HepG2 (cell line): ENCODE measurements at regions not wholly inside any gene's neighbourhood (a gene's known extent, or its start where the extent isn't known, plus 50 kb on each side); places are given as distances from the start of the nearest gene placed in this dataset.

Experiments
- GFI1 ChIP-seq: sonication (generic); formaldehyde crosslinking; IDR thresholded peaks from 2 replicates; pipeline ENCODE4 v1.5.0; 2020; ENCODE audit warnings: missing genetic modification reagents, mild to moderate bottlenecking, borderline replicate concordance
- WIZ ChIP-seq: sonication (generic); formaldehyde crosslinking; IDR thresholded peaks from 2 replicates; pipeline ENCODE4 v1.5.1; 2020; ENCODE audit warnings: mild to moderate bottlenecking, missing genetic modification reagents
- TF ChIP-seq, protein P1 (sequence below): sonication (generic); formaldehyde crosslinking; IDR thresholded peaks from 2 replicates; pipeline ENCODE4 v1.4.0; 2020; ENCODE audit warnings: missing genetic modification reagents, borderline replicate concordance
- TF ChIP-seq, protein P2 (sequence below): IDR thresholded peaks from 2 replicates; pipeline ENCODE4 v1.6.1; 2016; ENCODE audit warnings: missing genetic modification reagents, missing compliant biosample characterization
- TF ChIP-seq, protein P3 (sequence below): sonication (generic); formaldehyde crosslinking; IDR thresholded peaks from 2 replicates; pipeline ENCODE4 v1.8.1; 2022; ENCODE audit warnings: low read depth, mild to moderate bottlenecking, missing genetic modification reagents
- TF ChIP-seq, protein P4 (sequence below): sonication (generic); formaldehyde crosslinking; IDR thresholded peaks from 2 replicates; pipeline ENCODE4 v1.5.1; 2020; ENCODE audit warnings: missing genetic modification reagents, mild to moderate bottlenecking, borderline replicate concordance
- TF ChIP-seq, protein P5 (sequence below): sonication (generic); formaldehyde crosslinking; IDR thresholded peaks from 2 replicates; pipeline ENCODE4 v1.8.0; 2023; ENCODE audit warnings: mild to moderate bottlenecking, missing genetic modification reagents

DNA sequence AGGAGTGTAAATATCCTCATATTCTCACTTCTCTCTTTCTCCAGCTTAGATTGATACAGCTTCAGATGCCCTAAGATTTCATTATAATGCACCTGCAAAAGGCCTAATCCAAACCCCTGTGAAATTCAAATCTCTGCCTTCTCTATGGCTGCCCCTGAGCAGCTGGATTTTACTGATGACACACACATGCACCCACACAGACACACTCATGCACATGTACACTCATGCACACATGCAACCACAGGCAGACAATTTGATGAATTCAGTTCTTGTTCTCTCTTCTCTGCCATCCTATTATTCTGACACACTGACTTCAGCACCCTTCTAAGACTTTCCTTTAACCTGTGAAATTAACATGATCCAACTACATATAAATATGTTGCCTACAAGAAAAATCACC, 563.2 kb downstream of the RNF144A start (continued):
- TF ChIP-seq, protein P1, sequence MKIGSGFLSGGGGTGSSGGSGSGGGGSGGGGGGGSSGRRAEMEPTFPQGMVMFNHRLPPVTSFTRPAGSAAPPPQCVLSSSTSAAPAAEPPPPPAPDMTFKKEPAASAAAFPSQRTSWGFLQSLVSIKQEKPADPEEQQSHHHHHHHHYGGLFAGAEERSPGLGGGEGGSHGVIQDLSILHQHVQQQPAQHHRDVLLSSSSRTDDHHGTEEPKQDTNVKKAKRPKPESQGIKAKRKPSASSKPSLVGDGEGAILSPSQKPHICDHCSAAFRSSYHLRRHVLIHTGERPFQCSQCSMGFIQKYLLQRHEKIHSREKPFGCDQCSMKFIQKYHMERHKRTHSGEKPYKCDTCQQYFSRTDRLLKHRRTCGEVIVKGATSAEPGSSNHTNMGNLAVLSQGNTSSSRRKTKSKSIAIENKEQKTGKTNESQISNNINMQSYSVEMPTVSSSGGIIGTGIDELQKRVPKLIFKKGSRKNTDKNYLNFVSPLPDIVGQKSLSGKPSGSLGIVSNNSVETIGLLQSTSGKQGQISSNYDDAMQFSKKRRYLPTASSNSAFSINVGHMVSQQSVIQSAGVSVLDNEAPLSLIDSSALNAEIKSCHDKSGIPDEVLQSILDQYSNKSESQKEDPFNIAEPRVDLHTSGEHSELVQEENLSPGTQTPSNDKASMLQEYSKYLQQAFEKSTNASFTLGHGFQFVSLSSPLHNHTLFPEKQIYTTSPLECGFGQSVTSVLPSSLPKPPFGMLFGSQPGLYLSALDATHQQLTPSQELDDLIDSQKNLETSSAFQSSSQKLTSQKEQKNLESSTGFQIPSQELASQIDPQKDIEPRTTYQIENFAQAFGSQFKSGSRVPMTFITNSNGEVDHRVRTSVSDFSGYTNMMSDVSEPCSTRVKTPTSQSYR, result no peak
- TF ChIP-seq, protein P2, sequence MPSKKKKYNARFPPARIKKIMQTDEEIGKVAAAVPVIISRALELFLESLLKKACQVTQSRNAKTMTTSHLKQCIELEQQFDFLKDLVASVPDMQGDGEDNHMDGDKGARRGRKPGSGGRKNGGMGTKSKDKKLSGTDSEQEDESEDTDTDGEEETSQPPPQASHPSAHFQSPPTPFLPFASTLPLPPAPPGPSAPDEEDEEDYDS, result no peak
- TF ChIP-seq, protein P3, sequence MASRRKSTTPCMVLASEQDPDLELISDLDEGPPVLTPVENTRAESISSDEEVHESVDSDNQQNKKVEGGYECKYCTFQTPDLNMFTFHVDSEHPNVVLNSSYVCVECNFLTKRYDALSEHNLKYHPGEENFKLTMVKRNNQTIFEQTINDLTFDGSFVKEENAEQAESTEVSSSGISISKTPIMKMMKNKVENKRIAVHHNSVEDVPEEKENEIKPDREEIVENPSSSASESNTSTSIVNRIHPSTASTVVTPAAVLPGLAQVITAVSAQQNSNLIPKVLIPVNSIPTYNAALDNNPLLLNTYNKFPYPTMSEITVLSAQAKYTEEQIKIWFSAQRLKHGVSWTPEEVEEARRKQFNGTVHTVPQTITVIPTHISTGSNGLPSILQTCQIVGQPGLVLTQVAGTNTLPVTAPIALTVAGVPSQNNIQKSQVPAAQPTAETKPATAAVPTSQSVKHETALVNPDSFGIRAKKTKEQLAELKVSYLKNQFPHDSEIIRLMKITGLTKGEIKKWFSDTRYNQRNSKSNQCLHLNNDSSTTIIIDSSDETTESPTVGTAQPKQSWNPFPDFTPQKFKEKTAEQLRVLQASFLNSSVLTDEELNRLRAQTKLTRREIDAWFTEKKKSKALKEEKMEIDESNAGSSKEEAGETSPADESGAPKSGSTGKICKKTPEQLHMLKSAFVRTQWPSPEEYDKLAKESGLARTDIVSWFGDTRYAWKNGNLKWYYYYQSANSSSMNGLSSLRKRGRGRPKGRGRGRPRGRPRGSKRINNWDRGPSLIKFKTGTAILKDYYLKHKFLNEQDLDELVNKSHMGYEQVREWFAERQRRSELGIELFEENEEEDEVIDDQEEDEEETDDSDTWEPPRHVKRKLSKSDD (CRISPR knock-in tag), result no peak
- no peak for TF ChIP-seq GFI1 (CRISPR knock-in tag)
- TF ChIP-seq WIZ (CRISPR knock-in tag), result no peak
- TF ChIP-seq, protein P4, sequence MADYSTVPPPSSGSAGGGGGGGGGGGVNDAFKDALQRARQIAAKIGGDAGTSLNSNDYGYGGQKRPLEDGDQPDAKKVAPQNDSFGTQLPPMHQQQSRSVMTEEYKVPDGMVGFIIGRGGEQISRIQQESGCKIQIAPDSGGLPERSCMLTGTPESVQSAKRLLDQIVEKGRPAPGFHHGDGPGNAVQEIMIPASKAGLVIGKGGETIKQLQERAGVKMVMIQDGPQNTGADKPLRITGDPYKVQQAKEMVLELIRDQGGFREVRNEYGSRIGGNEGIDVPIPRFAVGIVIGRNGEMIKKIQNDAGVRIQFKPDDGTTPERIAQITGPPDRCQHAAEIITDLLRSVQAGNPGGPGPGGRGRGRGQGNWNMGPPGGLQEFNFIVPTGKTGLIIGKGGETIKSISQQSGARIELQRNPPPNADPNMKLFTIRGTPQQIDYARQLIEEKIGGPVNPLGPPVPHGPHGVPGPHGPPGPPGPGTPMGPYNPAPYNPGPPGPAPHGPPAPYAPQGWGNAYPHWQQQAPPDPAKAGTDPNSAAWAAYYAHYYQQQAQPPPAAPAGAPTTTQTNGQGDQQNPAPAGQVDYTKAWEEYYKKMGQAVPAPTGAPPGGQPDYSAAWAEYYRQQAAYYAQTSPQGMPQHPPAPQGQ (CRISPR knock-in tag), result no peak
- TF ChIP-seq, protein P5, sequence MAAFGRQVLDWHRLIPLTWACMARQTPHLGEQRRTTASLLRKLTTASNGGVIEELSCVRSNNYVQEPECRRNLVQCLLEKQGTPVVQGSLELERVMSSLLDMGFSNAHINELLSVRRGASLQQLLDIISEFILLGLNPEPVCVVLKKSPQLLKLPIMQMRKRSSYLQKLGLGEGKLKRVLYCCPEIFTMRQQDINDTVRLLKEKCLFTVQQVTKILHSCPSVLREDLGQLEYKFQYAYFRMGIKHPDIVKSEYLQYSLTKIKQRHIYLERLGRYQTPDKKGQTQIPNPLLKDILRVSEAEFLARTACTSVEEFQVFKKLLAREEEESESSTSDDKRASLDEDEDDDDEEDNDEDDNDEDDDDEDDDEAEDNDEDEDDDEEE (CRISPR knock-in tag), result no peak
